K562 (cell line): ENCODE measurements at regions not wholly inside any gene's neighbourhood (a gene's known extent, or its start where the extent isn't known, plus 50 kb on each side); places are given as distances from the start of the nearest gene placed in this dataset.

Experiments used
- ATAC-seq: fragments of 200-7000 bp; cut with Tn5 transposase; 3 replicates; pipeline ENCODE4 v1.9.1; 2020; ENCODE audit warnings: moderate library complexity
- BruUV-seq: library from RNA; stranded (reverse); fragments of 400-500 nt; replicated peaks from 2 replicates; lab custom pipeline; 2021; lab: Mats Ljungman, UMichigan
- CTCF ChIA-PET: fragments of 300-600 bp; formaldehyde crosslinking; extraction: SDS; loops from one replicate; lab custom pipeline; 2021; ENCODE audit warnings: low intra/inter-chr PET ratio; lab: Yijun Ruan, JAX
- POLR2A ChIA-PET: fragments of 300-600, 350-650 bp; sonication (Branson Sonifier 250); formaldehyde crosslinking; extraction: SDS; loops from one replicate; lab custom pipeline; 2021; ENCODE audit warnings: antibody characterized with exemption, inconsistent platforms; lab: Yijun Ruan, JAX
- DNase-seq, 4 experiments: peaks; one replicate each; pipeline versions ENCODE4 v3.0.0 to v3.0.0-alpha.2; 2011 to 2018; ENCODE audit warnings: low spot score in 3 of 4, mixed read lengths in 3 of 4; ENCODE audit errors: extremely low read depth in 1 of 4
- FAIRE-seq: peaks from 2 replicates; lab custom pipeline; 2011; peaks lifted over from hg19 to GRCh38; lab: Jason Lieb, UNC
- H2AFZ ChIP-seq: 2 replicates; pipeline ENCODE4 v1.6.0; 2011; ENCODE audit warnings: low read depth, low read length, control low read depth, inconsistent platforms
- H3K27ac ChIP-seq: fragments of 200-600 bp; 3 replicates; pipeline ENCODE4 v1.8.0; 2011; ENCODE audit warnings: low read depth, mild to moderate bottlenecking, control low read depth, inconsistent platforms, low read length, moderate library complexity, mixed read lengths; ENCODE audit errors: extremely low read depth
- H3K27me3 ChIP-seq, 2 experiments: fragments of 300-600 bp in 1 of 2; 2 replicates in 1 of 2; 3 replicates in 1 of 2; pipeline versions ENCODE4 v1.6.0 to v1.8.0; 2011; ENCODE audit warnings: inconsistent platforms in 2 of 2, low read length in 2 of 2, mild to moderate bottlenecking in 1 of 2, mixed read lengths in 1 of 2, moderate library complexity in 1 of 2; ENCODE audit not compliant: control insufficient read depth in 2 of 2, insufficient read depth in 2 of 2
- H3K36me3 ChIP-seq: fragments of 300-600 bp; 3 replicates; pipeline ENCODE4 v1.8.0; 2011; ENCODE audit warnings: mild to moderate bottlenecking, low read length, inconsistent platforms; ENCODE audit not compliant: control insufficient read depth, insufficient read depth
- H3K4me1 ChIP-seq, 2 experiments: fragments of 200-600 bp in 1 of 2; replicated peaks in 1 of 2; 2 replicates in 1 of 2; 3 replicates in 1 of 2; pipeline versions ENCODE4 v1.5.1 to v1.8.0; 2011; ENCODE audit warnings: inconsistent platforms in 2 of 2, low read length in 2 of 2, mild to moderate bottlenecking in 1 of 2, mixed read lengths in 1 of 2, moderate library complexity in 1 of 2; ENCODE audit not compliant: control insufficient read depth in 2 of 2, insufficient read depth in 2 of 2
- H3K4me2 ChIP-seq: 2 replicates; pipeline ENCODE4 v1.6.1; 2011; ENCODE audit warnings: low read length, control low read depth, inconsistent platforms, mixed read lengths; ENCODE audit not compliant: insufficient read depth
- H3K4me3 ChIP-seq: fragments of 200-600 bp; sonication (generic), shearing (Covaris generic); 2 replicates; pipeline ENCODE4 v1.5.1; 2016; ENCODE audit warnings: control low read depth, inconsistent platforms
- H3K79me2 ChIP-seq: fragments of 200-600 bp; 3 replicates; pipeline ENCODE4 v1.8.0; 2011; ENCODE audit warnings: low read length, inconsistent platforms; ENCODE audit not compliant: control insufficient read depth, insufficient read depth
- H3K9ac ChIP-seq, 2 experiments: 2 replicates each; pipeline versions ENCODE4 v1.6.0 to v1.6.1; 2011; ENCODE audit warnings: low read depth in 2 of 2, low read length in 2 of 2, control low read depth in 1 of 2, inconsistent platforms in 1 of 2, mild to moderate bottlenecking in 1 of 2, mixed read lengths in 1 of 2; ENCODE audit not compliant: insufficient read depth in 1 of 2
- H3K9me1 ChIP-seq: one replicate; pipeline ENCODE4 v1.6.0; 2011; ENCODE audit warnings: inconsistent platforms, mild to moderate bottlenecking, low read length, moderate library complexity; ENCODE audit not compliant: control insufficient read depth, insufficient read depth
- H3K9me3 ChIP-seq: replicated peaks from 2 replicates; pipeline ENCODE4 v1.5.1; 2011; ENCODE audit warnings: low read depth, low read length, inconsistent platforms; ENCODE audit not compliant: control insufficient read depth, insufficient read depth
- H4K20me1 ChIP-seq: replicated peaks from 2 replicates; pipeline ENCODE4 v1.6.1; 2011; ENCODE audit warnings: low read length, inconsistent platforms, mixed read lengths; ENCODE audit not compliant: control insufficient read depth, insufficient read depth
- ATF6 ChIP-seq: sonication (generic); formaldehyde crosslinking; IDR thresholded peaks from 2 replicates; pipeline ENCODE4 v1.4.0; 2020; ENCODE audit warnings: mild to moderate bottlenecking, missing genetic modification reagents
- CBX5 ChIP-seq: IDR thresholded peaks from 2 replicates; pipeline ENCODE4 v1.6.1; 2014; ENCODE audit warnings: low read depth, borderline replicate concordance
- CEBPG ChIP-seq, 3 experiments: fragments of 200-800 bp in 1 of 3; sonication (Bioruptor generic) in 1 of 3; sonication (generic) in 1 of 3; formaldehyde crosslinking in 1 of 3; IDR thresholded peaks in 2 of 3; conservative IDR thresholded peaks in 1 of 3; 2 replicates each; pipeline versions ENCODE4 v1.6.1 to v1.8.0; 2016 to 2022; ENCODE audit warnings: missing compliant biosample characterization in 2 of 3, missing genetic modification characterization in 2 of 3, mild to moderate bottlenecking in 1 of 3, missing genetic modification reagents in 1 of 3
- FOXA3 ChIP-seq, 2 experiments: fragments of 450-650 bp in 1 of 2; sonication (generic) in 1 of 2; formaldehyde crosslinking; IDR thresholded peaks in 1 of 2; conservative IDR thresholded peaks in 1 of 2; 2 replicates each; pipeline versions ENCODE4 v1.4.0 to v1.8.0; 2020 to 2022; ENCODE audit warnings: mild to moderate bottlenecking in 2 of 2, missing genetic modification reagents in 1 of 2
- KLF6 ChIP-seq: fragments of 250-450 bp; sonication (Bioruptor Pico); IDR thresholded peaks from 2 replicates; pipeline ENCODE4 v1.4.0; 2020; ENCODE audit warnings: mild to moderate bottlenecking, moderate library complexity, borderline replicate concordance
- POLR2AphosphoS2 ChIP-seq: IDR thresholded peaks from 2 replicates; pipeline ENCODE4 v1.6.1; 2012; ENCODE audit warnings: low read length, improper control_type of control experiment
- SIRT6 ChIP-seq: IDR thresholded peaks from one replicate; pipeline ENCODE4 v1.6.1; 2012; ENCODE audit warnings: low read depth, mild to moderate bottlenecking, control low read depth, inconsistent platforms, low read length, moderate library complexity
- SMAD3 ChIP-seq: fragments of 450-650 bp; formaldehyde crosslinking; conservative IDR thresholded peaks from 2 replicates; pipeline ENCODE4 v1.4.0; 2020; ENCODE audit warnings: mild to moderate bottlenecking
- SREBF2 ChIP-seq: sonication (generic); formaldehyde crosslinking; IDR thresholded peaks from 2 replicates; pipeline ENCODE4 v1.4.0; 2020; ENCODE audit warnings: mild to moderate bottlenecking, missing genetic modification reagents
- TCF7L2 ChIP-seq: fragments of 150-350 bp; IDR thresholded peaks from 2 replicates; pipeline ENCODE4 v1.6.1; 2016; ENCODE audit warnings: low read depth, mild to moderate bottlenecking, low read length, moderate library complexity
- XRCC4 ChIP-seq: IDR thresholded peaks from one replicate; pipeline ENCODE4 v1.6.1; 2011; ENCODE audit not compliant: insufficient read depth, insufficient read length; ENCODE audit errors: extremely low read depth
- ZFPM2 ChIP-seq: fragments of 250-450 bp; sonication (Bioruptor Pico); IDR thresholded peaks from 2 replicates; pipeline ENCODE4 v1.5.1; 2022; ENCODE audit warnings: mild to moderate bottlenecking
- ZNF274 ChIP-seq: IDR thresholded peaks from 2 replicates; pipeline ENCODE4 v1.6.1; 2011; ENCODE audit warnings: low read depth, mild to moderate bottlenecking, low read length, moderate library complexity, borderline replicate concordance
- WGBS: fragments of 100-300 bp; shearing (Covaris generic); methylation state at CpG from one replicate; pipeline ENCODE4 v1.1.6; 2016; ENCODE audit warnings: low coverage, mixed read lengths; ENCODE audit not compliant: insufficient coverage; ENCODE audit errors: missing lambda C conversion rate; 5-methylcytosine and 5-hydroxymethylcytosine counted together
- in situ Hi-C: fragments of 300-500 bp; cut with MboI; formaldehyde crosslinking; loops from 4 replicates; pipeline ENCODE4 v1.15.0; 2018; ENCODE audit warnings: inconsistent platforms, mixed read lengths
- intact Hi-C: fragments of 100-400 bp; cut with micrococcal nuclease; formaldehyde crosslinking; loops from 2 replicates; pipeline ENCODE4 v1.14.2; 2022
- TF ChIP-seq, protein P1 (sequence below): sonication (generic); formaldehyde crosslinking; IDR thresholded peaks from 2 replicates; pipeline ENCODE4 v1.8.1; 2022; ENCODE audit warnings: missing genetic modification reagents

DNA sequence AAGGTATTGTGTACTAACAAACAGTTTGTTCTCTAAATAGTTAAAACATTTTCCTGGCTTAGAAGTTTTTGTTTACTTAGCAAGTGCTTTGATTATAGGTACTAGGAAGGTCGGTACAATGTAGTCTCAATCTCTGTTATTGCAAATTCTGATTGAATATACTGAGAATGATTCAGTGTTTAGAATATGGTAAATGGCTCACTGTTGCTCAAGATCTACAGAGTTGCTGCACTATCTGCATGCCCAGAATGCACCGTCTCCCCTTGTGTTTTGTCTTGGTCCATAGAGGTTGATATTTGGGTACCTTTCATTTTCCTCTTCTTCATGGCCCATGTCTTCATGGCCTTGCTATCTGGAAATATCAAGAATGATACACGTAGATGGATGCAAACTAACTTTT lies 99.6 kb downstream of the KLF6 start:
- H3K9me1 ChIP-seq, result no peaks in the 10 kb centered on the region
- H3K79me2 ChIP-seq, result no peaks in the 10 kb centered on the region
- H4K20me1 ChIP-seq, result no peaks in the 10 kb centered on the region
- CTCF ChIA-PET, result no interaction called here
- no peak overlapping the region for H3K4me3 ChIP-seq
- no peak overlapping the region for H3K4me2 ChIP-seq
- no TSS peak for BruUV-seq
- no peak overlapping the region for H3K9ac ChIP-seq
- 9% methylated on average over 3 of the region's 3 CpGs for WGBS
- no peak overlapping the region for H2AFZ ChIP-seq
- H3K4me1 ChIP-seq, result no peaks in the 10 kb centered on the region
- H3K27me3 ChIP-seq, result peaks cover 0 to 9% of the 10 kb centered on the region in 2 experiments; a peak in 4 of 5 replicates
- no peaks in the 10 kb centered on the region for H3K9me3 ChIP-seq
- no peaks in the 10 kb centered on the region for H3K36me3 ChIP-seq
- TF ChIP-seq SREBF2 (CRISPR knock-in tag) (no peak), CEBPG (CRISPR knock-in tag; IDR thresholded peaks at IDR 0.05) (no peak), CEBPG (tag; conservative IDR thresholded peaks at IDR 0.05 in 1 of 2, IDR thresholded peaks at IDR 0.05 in 1 of 2) (no peak), TCF7L2 (no peak), CBX5 (no peak), FOXA3 (CRISPR knock-in tag; conservative IDR thresholded peaks at IDR 0.05 in 1 of 2, IDR thresholded peaks at IDR 0.05 in 1 of 2) (no peak), ZNF274 (no peak), SIRT6 (no peak), KLF6 (CRISPR knock-in tag) (no peak), ZFPM2 (CRISPR knock-in tag) (no peak), XRCC4 (no peak), ATF6 (CRISPR knock-in tag) (no peak), SMAD3 (no peak), POLR2AphosphoS2 (no peak)
- TF ChIP-seq, protein P1, sequence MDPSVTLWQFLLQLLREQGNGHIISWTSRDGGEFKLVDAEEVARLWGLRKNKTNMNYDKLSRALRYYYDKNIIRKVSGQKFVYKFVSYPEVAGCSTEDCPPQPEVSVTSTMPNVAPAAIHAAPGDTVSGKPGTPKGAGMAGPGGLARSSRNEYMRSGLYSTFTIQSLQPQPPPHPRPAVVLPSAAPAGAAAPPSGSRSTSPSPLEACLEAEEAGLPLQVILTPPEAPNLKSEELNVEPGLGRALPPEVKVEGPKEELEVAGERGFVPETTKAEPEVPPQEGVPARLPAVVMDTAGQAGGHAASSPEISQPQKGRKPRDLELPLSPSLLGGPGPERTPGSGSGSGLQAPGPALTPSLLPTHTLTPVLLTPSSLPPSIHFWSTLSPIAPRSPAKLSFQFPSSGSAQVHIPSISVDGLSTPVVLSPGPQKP (CRISPR knock-in tag), result no peak
- H3K27ac ChIP-seq, result no peak overlapping the region
- intact Hi-C loops, result no loop called here
- in situ Hi-C loops, result no loop called here
- FAIRE-seq (no peak), ATAC-seq (no peak), DNase-seq (no peak)
- POLR2A ChIA-PET, result no interaction called here
